Common myeloid progenitor, CD34-positive (primary cell): ENCODE measurements at regions not wholly inside any gene's neighbourhood (a gene's known extent, or its start where the extent isn't known, plus 50 kb on each side); places are given as distances from the start of the nearest gene placed in this dataset.

Experiments
- CTCF ChIA-PET: fragments of 350-600 bp; sonication (Branson Sonifier 250); formaldehyde crosslinking; loops from one replicate; lab custom pipeline; 2021; ENCODE audit warnings: antibody characterized with exemption; lab: Charles Lee
- POLR2A ChIA-PET: fragments of 350-600 bp; sonication (Branson Sonifier 250); formaldehyde crosslinking; loops from one replicate; lab custom pipeline; 2021; ENCODE audit warnings: antibody characterized with exemption; lab: Charles Lee
- DNase-seq, 3 donors: peaks; one replicate each; pipeline versions ENCODE4 v3.0.0 to v3.0.0-alpha.2; 2013
- H3K27ac ChIP-seq, 2 experiments: 1 replicate in 1 of 2; 2 replicates in 1 of 2; pipeline ENCODE4 v1.7.0; 2013; ENCODE audit warnings: inconsistent platforms in 2 of 2, low read length in 2 of 2, mild to moderate bottlenecking in 2 of 2, low read depth in 1 of 2, moderate library complexity in 1 of 2; ENCODE audit not compliant: severe bottlenecking in 2 of 2, insufficient read depth in 1 of 2, poor library complexity in 1 of 2
- H3K27me3 ChIP-seq, 5 experiments: replicated peaks in 2 of 5; 1 replicate in 3 of 5; 2 replicates in 2 of 5; pipeline versions ENCODE4 v1.6.1 to v1.7.0; 2013; ENCODE audit warnings: low read length in 4 of 5, mild to moderate bottlenecking in 2 of 5, moderate library complexity in 2 of 5, inconsistent platforms in 1 of 5; ENCODE audit not compliant: insufficient read depth in 5 of 5, control insufficient read depth in 4 of 5
- H3K36me3 ChIP-seq, 4 experiments: 1 replicate in 2 of 4; 2 replicates in 2 of 4; pipeline versions ENCODE4 v1.6.1 to v1.7.0; 2013; ENCODE audit warnings: low read length in 3 of 4, control low read depth in 1 of 4, mild to moderate bottlenecking in 1 of 4; ENCODE audit not compliant: control insufficient read depth in 4 of 4, insufficient read depth in 4 of 4
- H3K4me1 ChIP-seq, 4 experiments: 1 replicate in 3 of 4; 2 replicates in 1 of 4; pipeline versions ENCODE4 v1.6.1 to v1.7.1; 2013; ENCODE audit warnings: low read length in 3 of 4, mild to moderate bottlenecking in 3 of 4, control low read depth in 1 of 4, inconsistent platforms in 1 of 4, moderate library complexity in 1 of 4; ENCODE audit not compliant: control insufficient read depth in 4 of 4, insufficient read depth in 4 of 4; ENCODE audit errors: control extremely low read depth in 1 of 4
- H3K4me3 ChIP-seq, 7 experiments: 1 replicate in 4 of 7; 2 replicates in 3 of 7; pipeline versions ENCODE4 v1.5.1 to v1.7.0; 2013; ENCODE audit warnings: mild to moderate bottlenecking in 7 of 7, low read length in 6 of 7, moderate library complexity in 6 of 7, inconsistent platforms in 2 of 7, low read depth in 2 of 7, control low read depth in 1 of 7; ENCODE audit not compliant: insufficient read depth in 4 of 7, control insufficient read depth in 1 of 7; ENCODE audit errors: extremely low read depth in 1 of 7
- H3K9me3 ChIP-seq, 5 experiments: 1 replicate in 4 of 5; 2 replicates in 1 of 5; pipeline versions ENCODE4 v1.6.1 to v1.7.1; 2013; ENCODE audit warnings: low read length in 4 of 5, mild to moderate bottlenecking in 2 of 5, inconsistent platforms in 1 of 5, low read depth in 1 of 5, moderate library complexity in 1 of 5; ENCODE audit not compliant: control insufficient read depth in 4 of 5, insufficient read depth in 2 of 5; ENCODE audit errors: control extremely low read depth in 1 of 5
- WGBS: methylation state at CpG from one replicate; pipeline ENCODE4 v1.1.5; 2013; ENCODE audit not compliant: insufficient coverage; 5-methylcytosine and 5-hydroxymethylcytosine counted together

- POLR2A ChIA-PET, result no interaction called here
- Histone ChIP-seq H3K4me1 (no peaks in the 10 kb centered on the region), H3K9me3 (no peaks in the 10 kb centered on the region), H3K27ac (no peak overlapping the region), H3K27me3 (no peaks in the 10 kb centered on the region), H3K36me3 (no peaks in the 10 kb centered on the region), H3K4me3 (no peak overlapping the region)
- CTCF ChIA-PET, result no interaction called here
- no CpG with 5 or more reads among the region's 3 CpGs for WGBS
- DNase-seq, result no peak
Measured at GRCh38 chr12:63222582-63222981, 71.6 kb upstream of the AVPR1A start.

DNA sequence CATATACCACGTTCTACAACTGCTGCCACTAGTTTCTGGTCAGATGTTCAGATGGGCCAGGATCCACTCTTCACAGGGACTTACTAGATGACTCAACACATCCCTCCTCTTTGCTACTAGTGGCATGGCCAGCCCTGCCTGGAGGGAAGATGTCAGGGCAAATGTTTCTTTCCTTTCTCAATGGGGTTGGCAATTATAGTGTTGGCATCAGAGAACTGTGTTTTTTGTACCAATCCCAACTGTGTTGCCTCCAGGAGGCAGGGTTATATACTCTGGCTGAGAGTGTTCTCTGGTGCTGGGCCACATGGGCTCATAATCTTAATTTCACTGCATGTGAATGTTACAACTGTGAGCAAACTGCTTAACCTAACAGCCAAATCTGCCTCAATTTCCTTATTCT, 69.9 kb upstream of the AVPR1A start:
- Histone ChIP-seq H3K27me3 (no peaks in the 10 kb centered on the region), H3K9me3 (no peaks in the 10 kb centered on the region), H3K4me3 (no peak overlapping the region), H3K4me1 (no peaks in the 10 kb centered on the region), H3K27ac (no peak overlapping the region), H3K36me3 (no peaks in the 10 kb centered on the region)
- WGBS, result 38% methylated on average over 1 of the region's 1 CpG
- POLR2A ChIA-PET, result no interaction called here
- CTCF ChIA-PET, result no interaction called here
- DNase-seq, result peak in 1 of 3 donors; percentile 9

DNA sequence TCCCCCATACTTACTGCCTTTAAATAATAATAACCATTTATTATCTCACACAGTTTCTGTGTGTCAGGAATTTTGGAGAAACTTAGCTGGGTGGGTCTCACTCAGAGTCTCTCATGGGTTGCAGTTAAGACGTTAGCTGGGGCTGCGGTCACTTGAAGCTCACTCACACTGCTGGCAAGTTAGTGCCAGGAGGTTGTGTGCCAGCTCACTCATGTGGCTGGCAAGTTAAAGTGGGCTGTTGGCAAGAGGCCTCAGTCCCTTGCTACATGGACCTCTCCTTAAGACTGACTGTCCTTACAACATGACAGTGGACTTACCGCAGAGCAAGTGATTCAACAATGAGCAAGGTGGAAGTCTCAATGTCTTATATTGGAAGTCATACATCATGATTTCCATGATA, 61.3 kb upstream of the AVPR1A start:
- CTCF ChIA-PET, result no interaction called here
- POLR2A ChIA-PET, result no interaction called here
- 96% methylated on average over 2 of the region's 3 CpGs for WGBS

DNA sequence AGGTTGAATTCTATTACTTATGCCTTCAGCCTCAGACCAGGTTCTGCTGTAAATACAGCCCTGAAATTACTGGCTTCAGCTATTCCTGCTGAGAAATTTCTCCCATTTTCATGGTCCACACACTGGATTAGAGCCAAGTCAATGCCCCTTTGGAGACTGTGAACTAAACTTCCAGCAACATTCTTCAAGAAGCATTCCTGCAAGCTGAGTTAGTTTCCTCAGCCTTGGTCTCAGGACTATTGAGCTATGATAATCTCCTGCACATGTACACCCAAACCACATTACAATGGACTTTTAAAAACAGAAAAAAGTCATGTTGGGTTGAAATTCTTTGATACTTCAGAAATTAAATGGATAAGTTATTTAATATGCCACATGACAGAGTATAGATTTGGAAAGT, 58.0 kb upstream of the AVPR1A start:
- no peaks in the 10 kb centered on the region for H3K4me1 ChIP-seq
- no peak for DNase-seq
- ChIA-PET POLR2A (no interaction called here), CTCF (no interaction called here)
- H3K4me3 ChIP-seq, result no peak overlapping the region
- H3K36me3 ChIP-seq, result no peaks in the 10 kb centered on the region
- no peaks in the 10 kb centered on the region for H3K27me3 ChIP-seq
- no peaks in the 10 kb centered on the region for H3K9me3 ChIP-seq
- no peak overlapping the region for H3K27ac ChIP-seq

More for the DNA sequence above, 61.3 kb upstream of the AVPR1A start:
- Histone ChIP-seq H3K36me3 (no peaks in the 10 kb centered on the region), H3K27ac (no peak overlapping the region), H3K4me1 (no peaks in the 10 kb centered on the region), H3K4me3 (no peak overlapping the region), H3K27me3 (no peaks in the 10 kb centered on the region), H3K9me3 (no peaks in the 10 kb centered on the region)
- no peak for DNase-seq

GRCh38 chr12:63206909-63207308, 55.9 kb upstream of the AVPR1A start:
- POLR2A ChIA-PET, result no interaction called here
- peak in 2 of 3 donors; percentile 6 to 15 for DNase-seq

GRCh38 chr12:63206494-63206893, 55.5 kb upstream of the AVPR1A start:
- Histone ChIP-seq H3K4me3 (no peak overlapping the region), H3K27ac (no peak overlapping the region), H3K9me3 (no peaks in the 10 kb centered on the region), H3K27me3 (no peaks in the 10 kb centered on the region), H3K36me3 (no peaks in the 10 kb centered on the region), H3K4me1 (no peaks in the 10 kb centered on the region)
- no CpG with 5 or more reads among the region's 1 CpG for WGBS
- POLR2A ChIA-PET, result no interaction called here
- DNase-seq, result no peak
- CTCF ChIA-PET, result no interaction called here

More at GRCh38 chr12:63206909-63207308, 55.9 kb upstream of the AVPR1A start:
- no peaks in the 10 kb centered on the region for H3K9me3 ChIP-seq
- no peaks in the 10 kb centered on the region for H3K27me3 ChIP-seq
- 89% methylated on average over 1 of the region's 3 CpGs for WGBS
- no peaks in the 10 kb centered on the region for H3K36me3 ChIP-seq
- no peaks in the 10 kb centered on the region for H3K4me1 ChIP-seq
- no peak overlapping the region for H3K4me3 ChIP-seq
- CTCF ChIA-PET, result no interaction called here
- H3K27ac ChIP-seq, result no peak overlapping the region
